Esophagus muscularis mucosa (tissue), 4 donors: ENCODE measurements at regions not wholly inside any gene's neighbourhood (a gene's known extent, or its start where the extent isn't known, plus 50 kb on each side); places are given as distances from the start of the nearest gene placed in this dataset.

Experiments
- CTCF ChIP-seq, 3 experiments: fragments of 200-600 bp in 2 of 3; fragments of 450-650 bp in 1 of 3; sonication (generic) in 2 of 3; IDR thresholded peaks; one replicate each; pipeline ENCODE4 v1.5.1; 2017 to 2019; ENCODE audit warnings: antibody characterized with exemption in 3 of 3, mild to moderate bottlenecking in 2 of 3, moderate library complexity in 1 of 3
- EP300 ChIP-seq: sonication (generic); formaldehyde crosslinking; IDR thresholded peaks from one replicate; pipeline ENCODE4 v1.6.1; 2017; ENCODE audit warnings: antibody characterized with exemption
- POLR2A ChIP-seq: fragments of 450-650 bp; IDR thresholded peaks from one replicate; pipeline ENCODE4 v1.6.1; 2017; ENCODE audit warnings: antibody characterized with exemption, moderate library complexity, mild to moderate bottlenecking, low read depth
- POLR2AphosphoS5 ChIP-seq, 2 donors: sonication (generic); formaldehyde crosslinking; IDR thresholded peaks; one replicate each; pipeline ENCODE4 v1.6.1; 2017; ENCODE audit warnings: antibody characterized with exemption in 2 of 2

GRCh38 chr2:117065912-117066311 lies 748.6 kb upstream of the DDX18 start:
- TF ChIP-seq POLR2AphosphoS5 (IDR thresholded peaks at IDR 0.05) (no peak), CTCF (IDR thresholded peaks at IDR 0.05) (no peak), EP300 (no peak), POLR2A (no peak)
